AG09309 (cell line): ENCODE measurements at regions not wholly inside any gene's neighbourhood (a gene's known extent, or its start where the extent isn't known, plus 50 kb on each side); places are given as distances from the start of the nearest gene placed in this dataset.

ENCODE experiments used
- DNase-seq: peaks from one replicate; pipeline ENCODE4 v3.0.0-alpha.2; 2010; ENCODE audit warnings: low read depth
- H3K4me3 ChIP-seq: 2 replicates; pipeline ENCODE4 v1.5.1; 2011; ENCODE audit warnings: mild to moderate bottlenecking, low read depth, low read length, moderate library complexity; ENCODE audit not compliant: control insufficient read depth
- TF ChIP-seq, protein P1 (sequence below): IDR thresholded peaks from 2 replicates; pipeline ENCODE4 v1.5.1; 2011; ENCODE audit warnings: mild to moderate bottlenecking, low read depth, low read length, inconsistent platforms; ENCODE audit not compliant: insufficient read depth, control insufficient read depth; ENCODE audit errors: missing control alignments

DNA sequence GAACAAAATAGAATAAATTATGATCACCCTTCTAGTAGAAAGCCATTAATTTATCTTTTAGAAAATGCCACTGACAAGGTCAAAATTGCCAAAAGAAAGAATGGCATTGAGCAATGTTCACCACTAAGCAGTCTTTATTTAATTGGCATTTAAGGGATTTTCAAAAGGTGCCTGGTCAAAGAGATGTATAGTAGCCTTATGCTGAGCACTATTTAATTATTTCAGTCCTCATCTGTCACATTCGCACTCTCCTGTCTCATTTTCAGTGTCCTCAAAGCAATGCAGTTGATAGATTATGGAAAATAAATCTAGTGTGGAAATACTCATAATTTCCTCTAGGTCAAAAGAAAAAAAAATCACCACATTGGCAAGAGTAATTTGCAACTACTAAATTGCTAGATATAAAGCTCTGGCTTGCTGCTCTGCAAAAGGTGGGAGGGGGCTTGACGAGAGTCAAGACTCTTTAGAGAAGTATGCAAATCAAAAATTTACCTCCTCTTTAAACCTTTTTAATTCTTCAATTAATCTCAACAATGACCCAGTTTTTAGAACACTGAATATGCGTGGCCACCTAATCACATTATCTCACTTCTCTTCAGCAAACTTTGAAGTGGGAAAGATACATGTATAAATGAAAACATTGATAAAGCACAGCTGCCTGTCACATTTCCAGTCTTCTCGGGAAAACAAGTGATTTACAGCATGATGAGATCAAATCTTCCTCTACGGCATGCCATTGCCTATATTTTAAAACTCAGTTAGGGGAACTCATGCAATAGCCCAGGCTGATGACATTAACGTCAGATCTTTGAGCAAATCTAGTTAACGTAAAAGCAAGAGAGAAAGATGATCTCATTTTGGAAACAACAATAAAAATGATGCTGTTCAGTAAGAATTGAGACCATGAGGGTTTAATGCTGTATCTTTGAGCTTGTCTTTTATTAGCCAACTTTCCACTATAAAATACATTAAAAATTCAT is 373.1 kb upstream of the DCN start:
- DNase-seq, result no peak
- TF ChIP-seq, protein P1, sequence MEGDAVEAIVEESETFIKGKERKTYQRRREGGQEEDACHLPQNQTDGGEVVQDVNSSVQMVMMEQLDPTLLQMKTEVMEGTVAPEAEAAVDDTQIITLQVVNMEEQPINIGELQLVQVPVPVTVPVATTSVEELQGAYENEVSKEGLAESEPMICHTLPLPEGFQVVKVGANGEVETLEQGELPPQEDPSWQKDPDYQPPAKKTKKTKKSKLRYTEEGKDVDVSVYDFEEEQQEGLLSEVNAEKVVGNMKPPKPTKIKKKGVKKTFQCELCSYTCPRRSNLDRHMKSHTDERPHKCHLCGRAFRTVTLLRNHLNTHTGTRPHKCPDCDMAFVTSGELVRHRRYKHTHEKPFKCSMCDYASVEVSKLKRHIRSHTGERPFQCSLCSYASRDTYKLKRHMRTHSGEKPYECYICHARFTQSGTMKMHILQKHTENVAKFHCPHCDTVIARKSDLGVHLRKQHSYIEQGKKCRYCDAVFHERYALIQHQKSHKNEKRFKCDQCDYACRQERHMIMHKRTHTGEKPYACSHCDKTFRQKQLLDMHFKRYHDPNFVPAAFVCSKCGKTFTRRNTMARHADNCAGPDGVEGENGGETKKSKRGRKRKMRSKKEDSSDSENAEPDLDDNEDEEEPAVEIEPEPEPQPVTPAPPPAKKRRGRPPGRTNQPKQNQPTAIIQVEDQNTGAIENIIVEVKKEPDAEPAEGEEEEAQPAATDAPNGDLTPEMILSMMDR, result no peak
- H3K4me3 ChIP-seq, result no peak overlapping the region

DNA sequence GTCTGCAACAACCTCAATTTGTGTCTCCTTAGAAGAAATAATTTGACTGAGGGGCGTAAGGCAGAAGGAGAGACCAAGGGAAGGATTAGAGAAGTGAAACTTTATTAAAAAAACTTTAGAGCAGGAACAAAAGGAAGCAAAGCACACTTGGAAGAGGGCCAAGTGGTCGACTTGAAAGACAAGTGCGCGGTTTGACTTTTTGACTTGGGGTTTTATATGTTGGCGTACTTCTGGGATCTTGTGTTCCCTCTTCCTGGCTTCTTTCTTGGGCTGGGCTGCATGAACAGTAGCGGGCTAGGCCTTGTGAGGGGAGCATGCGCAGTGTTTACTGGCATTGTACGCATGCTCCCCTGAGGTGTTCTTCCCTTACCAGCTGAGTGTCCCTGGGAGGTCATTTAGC is 369.3 kb upstream of the DCN start:
- TF ChIP-seq, protein P1, result no peak
- DNase-seq, result no peak
- no peak overlapping the region for H3K4me3 ChIP-seq

DNA sequence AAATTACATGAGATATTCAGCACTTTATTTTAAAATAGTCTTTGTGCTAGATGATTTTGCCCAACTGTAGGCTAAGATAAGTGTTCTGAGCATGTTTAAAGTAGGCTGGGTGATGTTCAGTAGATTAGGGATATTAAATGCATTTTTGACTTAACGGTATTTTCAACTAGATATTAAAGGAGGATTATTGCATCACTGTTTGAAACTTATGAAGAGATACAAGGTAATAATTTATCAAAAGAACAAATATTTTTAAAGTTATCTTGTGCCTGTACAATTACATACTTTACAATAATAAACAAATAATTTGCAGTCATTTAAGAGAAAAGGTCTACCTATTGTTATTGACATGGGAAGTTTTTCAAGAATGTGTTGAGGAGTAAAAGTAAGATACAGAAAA is 368.6 kb upstream of the DCN start:
- H3K4me3 ChIP-seq, result no peak overlapping the region
- no peak for DNase-seq
- TF ChIP-seq, protein P1, result no peak

DNA sequence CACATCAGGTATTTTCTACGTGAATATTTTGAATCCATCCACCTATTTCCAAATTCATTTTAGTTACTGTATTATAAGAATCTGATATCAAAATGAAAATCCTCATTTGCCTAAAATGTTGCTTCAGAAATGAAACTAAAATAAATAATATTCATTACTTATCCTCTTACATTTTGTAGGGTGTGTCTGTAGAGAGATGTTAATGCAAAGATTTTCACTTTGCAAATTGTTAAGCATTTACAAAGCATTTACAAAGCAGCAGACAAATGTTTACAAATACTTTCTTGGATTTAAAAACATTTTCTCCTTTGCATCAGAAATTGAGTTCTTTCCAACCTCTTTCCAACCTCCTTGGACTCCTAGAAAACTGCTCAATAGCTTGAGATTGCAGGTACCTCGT is 360.0 kb upstream of the DCN start:
- H3K4me3 ChIP-seq, result no peak overlapping the region
- TF ChIP-seq, protein P1, result no peak
- no peak for DNase-seq

DNA sequence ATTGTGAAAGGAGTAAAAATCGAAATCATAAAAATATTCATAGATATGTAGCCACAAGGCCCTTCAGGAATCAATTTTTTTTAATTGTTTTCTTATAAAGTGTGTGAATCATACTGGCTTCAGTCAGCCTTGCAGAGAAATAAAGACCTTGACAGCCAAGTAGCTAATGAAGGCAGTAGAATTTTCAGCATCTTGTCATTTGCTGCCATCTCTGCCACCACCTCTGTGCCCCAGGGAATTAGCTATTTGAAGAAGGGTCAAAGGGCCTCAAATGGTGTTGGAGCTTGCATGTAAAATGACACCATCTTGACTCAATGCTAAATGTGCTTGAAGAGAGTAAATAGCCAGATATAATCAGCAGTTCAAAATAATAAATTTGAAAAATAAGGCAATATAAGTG is 359.4 kb upstream of the DCN start:
- TF ChIP-seq, protein P1, result no peak
- no peak overlapping the region for H3K4me3 ChIP-seq
- DNase-seq, result no peak

DNA sequence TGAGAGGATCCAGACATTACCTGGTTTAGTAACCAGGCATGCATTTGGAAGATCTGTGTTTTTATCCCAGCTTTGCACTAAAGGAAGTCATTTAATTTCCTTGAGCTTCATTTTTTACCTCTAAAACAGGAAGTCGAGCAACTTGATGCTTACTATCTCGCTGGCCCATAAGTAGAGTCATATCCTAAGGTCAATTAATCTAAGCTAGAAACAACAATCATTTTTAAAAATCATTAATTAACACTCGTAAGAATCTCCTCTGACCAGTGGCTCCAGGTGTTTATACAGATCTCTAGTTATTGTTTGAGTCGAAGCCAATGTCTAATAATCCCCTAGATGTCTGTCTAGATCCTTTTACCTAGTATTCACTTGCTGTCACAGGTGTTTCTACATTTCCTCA is 355.8 kb upstream of the DCN start:
- DNase-seq, result no peak
- no peak overlapping the region for H3K4me3 ChIP-seq
- TF ChIP-seq, protein P1, result no peak
